ENCODE measurements at regions not wholly inside any gene's neighbourhood (a gene's known extent, or its start where the extent isn't known, plus 50 kb on each side); places are given as distances from the start of the nearest gene placed in this dataset.

DNA sequence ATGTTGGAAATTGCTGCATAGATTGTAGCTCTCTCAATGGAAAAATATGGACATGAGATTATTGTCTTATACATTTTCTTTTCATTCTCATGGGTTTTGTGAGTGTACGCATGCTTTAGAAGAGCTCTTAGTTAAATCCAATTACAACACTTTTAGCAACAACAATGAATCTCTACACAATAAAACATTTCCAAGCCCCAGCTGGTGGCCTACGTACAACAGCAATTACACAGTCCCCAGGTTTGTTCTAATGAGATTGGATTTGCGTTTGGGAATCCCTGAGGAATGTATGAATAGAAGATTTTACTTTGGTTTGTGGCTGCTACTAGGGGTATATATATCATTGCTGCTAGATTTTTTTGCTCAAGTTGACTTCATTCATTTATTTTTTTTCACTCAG, 98.6 kb downstream of the FHDC1 start:
- no peak for DNase-seq
- TF ChIP-seq POLR2A (IDR thresholded peaks at IDR 0.05; ENCODE audit: low read length) (no peak), GATA1 (IDR thresholded peaks at IDR 0.05; ENCODE audit: low read depth, low read length) (no peak)

DNA sequence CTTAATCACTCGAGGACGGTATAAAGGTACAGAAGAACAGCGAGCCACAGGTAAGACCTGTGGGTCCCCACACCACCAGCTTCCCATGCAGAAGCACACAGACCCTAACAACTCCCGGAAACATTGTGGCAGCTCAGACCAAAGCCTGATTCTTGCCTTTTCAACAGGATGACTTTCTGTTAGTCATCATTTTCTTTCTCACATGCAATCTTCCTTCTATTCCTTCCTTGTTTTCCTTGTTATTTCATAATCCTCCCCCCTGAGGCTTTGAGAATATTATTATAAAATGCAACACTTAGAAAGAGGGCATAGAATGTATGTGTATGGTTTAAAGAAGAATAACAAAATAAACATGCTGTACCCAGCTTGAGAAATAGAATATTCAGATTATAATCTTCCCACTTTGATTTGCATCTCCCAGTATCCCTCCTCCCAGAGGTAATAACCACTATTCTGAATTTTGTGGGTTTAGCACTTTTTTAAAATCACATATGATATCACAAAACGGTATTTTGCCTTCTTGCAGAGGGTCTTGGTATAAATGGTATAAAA, 100.9 kb downstream of the FHDC1 start:
- no peak for DNase-seq
- TF ChIP-seq GATA1 (IDR thresholded peaks at IDR 0.05; ENCODE audit: low read depth, low read length) (no peak), POLR2A (IDR thresholded peaks at IDR 0.05; ENCODE audit: low read length) (no peak)

DNA sequence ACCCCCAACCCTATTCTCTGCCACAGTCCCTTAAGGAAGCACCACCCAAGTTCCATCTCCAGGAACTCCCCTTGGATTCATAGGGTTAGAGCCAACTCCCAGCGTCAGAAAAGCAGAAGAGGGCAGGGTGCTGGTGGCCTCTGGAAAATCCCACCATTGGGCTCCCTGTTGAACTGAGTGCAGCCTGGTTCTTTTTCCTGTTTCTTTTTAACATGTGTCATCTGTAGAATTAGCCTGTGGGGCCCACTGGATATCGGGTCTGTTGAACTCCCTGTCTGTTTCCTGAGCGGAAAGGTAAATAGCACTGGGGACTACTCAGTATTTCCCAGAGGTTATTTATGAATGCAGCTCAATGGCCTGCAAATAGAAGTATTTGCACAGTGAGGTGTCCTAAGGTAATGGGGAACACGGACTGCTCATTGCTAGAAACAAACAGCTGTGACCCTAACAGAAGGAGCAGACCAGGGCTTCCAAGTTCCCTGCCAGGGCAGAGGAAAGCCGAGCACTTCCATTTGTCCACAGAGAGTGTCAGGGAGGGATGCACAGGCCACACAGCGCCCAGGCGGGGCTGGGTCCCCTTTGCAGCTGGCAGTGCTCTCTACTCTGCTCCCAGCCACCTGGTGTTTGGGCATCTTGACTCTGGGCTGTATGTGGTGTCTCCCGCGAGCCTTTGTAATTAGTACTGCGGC, 102.6 kb downstream of the FHDC1 start:
- no peak for DNase-seq
- TF ChIP-seq GATA1 (IDR thresholded peaks at IDR 0.05; ENCODE audit: low read depth, low read length), result no peak
- TF ChIP-seq POLR2A (IDR thresholded peaks at IDR 0.05; ENCODE audit: low read length), result no peak

DNA sequence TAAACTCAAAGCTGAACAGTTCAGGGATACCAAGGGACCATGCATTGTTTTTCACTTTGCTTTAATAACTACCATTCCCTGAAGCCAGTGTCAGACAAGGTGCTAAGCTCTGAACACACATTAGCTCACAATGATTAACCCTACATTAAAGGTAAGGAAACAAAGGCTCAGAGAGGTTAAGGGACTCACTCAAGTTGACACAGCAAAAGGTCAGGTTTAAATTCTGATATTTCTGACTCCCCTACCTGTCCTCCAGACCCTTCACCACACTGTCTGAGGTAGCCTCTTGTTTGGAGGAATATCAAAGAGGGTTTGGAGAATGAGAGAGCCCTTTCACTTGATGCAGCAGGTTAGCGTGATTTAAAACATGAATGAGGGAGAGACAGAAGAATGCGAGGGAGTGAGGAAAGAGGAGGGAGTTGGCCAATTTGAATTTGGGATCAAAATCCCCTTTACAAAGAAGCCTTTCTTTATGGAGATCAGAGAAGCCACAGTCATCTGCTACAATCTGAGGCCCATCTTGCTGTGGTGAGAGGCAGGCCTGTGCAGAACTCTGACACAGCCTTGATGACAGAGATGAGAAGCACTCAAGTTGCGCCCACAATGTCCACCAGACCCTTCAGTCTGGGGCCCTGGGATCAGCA, 103.5 kb downstream of the FHDC1 start:
- TF ChIP-seq GATA1 (IDR thresholded peaks at IDR 0.05; ENCODE audit: low read depth, low read length), result no peak
- no peak for DNase-seq

GRCh38 chr4:153040677-153041076, 104.6 kb downstream of the FHDC1 start:
- DNase-seq, result no peak
- TF ChIP-seq POLR2A (IDR thresholded peaks at IDR 0.05; ENCODE audit: low read length) (no peak), GATA1 (IDR thresholded peaks at IDR 0.05; ENCODE audit: low read depth, low read length) (no peak)

GRCh38 chr4:153044036-153044435, 107.9 kb downstream of the FHDC1 start:
- no peak for DNase-seq
- TF ChIP-seq POLR2A (IDR thresholded peaks at IDR 0.05; ENCODE audit: low read length) (no peak), GATA1 (IDR thresholded peaks at IDR 0.05; ENCODE audit: low read depth, low read length) (no peak)

- DNase-seq, result no peak
- TF ChIP-seq POLR2A (IDR thresholded peaks at IDR 0.05; ENCODE audit: low read length) (no peak), GATA1 (IDR thresholded peaks at IDR 0.05; ENCODE audit: low read depth, low read length) (no peak)
Observed at GRCh38 chr4:153045111-153045982, 109.2 kb downstream of the FHDC1 start.

- no peak for DNase-seq
- TF ChIP-seq GATA1 (IDR thresholded peaks at IDR 0.05; ENCODE audit: low read depth, low read length), result no peak
- TF ChIP-seq POLR2A (IDR thresholded peaks at IDR 0.05; ENCODE audit: low read length), result no peak
Observed at GRCh38 chr4:153058671-153059060, 122.5 kb downstream of the FHDC1 start.

GRCh38 chr4:153060196-153060595, 124.1 kb downstream of the FHDC1 start:
- TF ChIP-seq POLR2A (IDR thresholded peaks at IDR 0.05; ENCODE audit: low read length) (no peak), GATA1 (IDR thresholded peaks at IDR 0.05; ENCODE audit: low read depth, low read length) (no peak)
- no peak for DNase-seq

- TF ChIP-seq GATA1 (IDR thresholded peaks at IDR 0.05; ENCODE audit: low read depth, low read length) (no peak), POLR2A (IDR thresholded peaks at IDR 0.05; ENCODE audit: low read length) (no peak)
- DNase-seq, result no peak
Observed at GRCh38 chr4:153061971-153062370, 125.8 kb downstream of the FHDC1 start.

GRCh38 chr4:153062652-153063168, 126.6 kb downstream of the FHDC1 start:
- no peak for TF ChIP-seq POLR2A (IDR thresholded peaks at IDR 0.05; ENCODE audit: low read length)
- TF ChIP-seq GATA1 (IDR thresholded peaks at IDR 0.05; ENCODE audit: low read depth, low read length), result no peak
- no peak for DNase-seq

- no peak for DNase-seq
- TF ChIP-seq POLR2A (IDR thresholded peaks at IDR 0.05; ENCODE audit: low read length), result no peak
- TF ChIP-seq GATA1 (IDR thresholded peaks at IDR 0.05; ENCODE audit: low read depth, low read length), result no peak
Observed at GRCh38 chr4:153063490-153063889, 127.4 kb downstream of the FHDC1 start.

- TF ChIP-seq GATA1 (IDR thresholded peaks at IDR 0.05; ENCODE audit: low read depth, low read length), result no peak
- TF ChIP-seq POLR2A (IDR thresholded peaks at IDR 0.05; ENCODE audit: low read length), result no peak
- DNase-seq, result no peak
Observed at GRCh38 chr4:153064571-153064970, 128.4 kb downstream of the FHDC1 start.

- no peak for TF ChIP-seq POLR2A (IDR thresholded peaks at IDR 0.05; ENCODE audit: low read length)
- no peak for TF ChIP-seq GATA1 (IDR thresholded peaks at IDR 0.05; ENCODE audit: low read depth, low read length)
Observed at GRCh38 chr4:153065276-153065675, 129.2 kb downstream of the FHDC1 start.

More at GRCh38 chr4:153065276-153065675, 129.2 kb downstream of the FHDC1 start:
- no peak for DNase-seq
